Thymus (tissue), 11 donors: ENCODE measurements at regions not wholly inside any gene's neighbourhood (a gene's known extent, or its start where the extent isn't known, plus 50 kb on each side); places are given as distances from the start of the nearest gene placed in this dataset.
A peak's percentile ranks its signal among the peaks of the same experiment; 100 is the strongest.

ENCODE experiments used
- DNase-seq, 9 donors: peaks; one replicate each; pipeline ENCODE4 v3.0.0-alpha.2; 2013; ENCODE audit warnings: low spot score in 9 of 9, low read depth in 6 of 9, missing footprints in 1 of 9
- H3K27ac ChIP-seq, 2 donors: one replicate each; pipeline ENCODE4 v1.5.1; 2013; ENCODE audit warnings: control low read depth in 1 of 2, low read depth in 1 of 2, low read length in 1 of 2, mild to moderate bottlenecking in 1 of 2, moderate library complexity in 1 of 2
- H3K27me3 ChIP-seq, 2 donors: one replicate each; pipeline ENCODE4 v1.5.1; 2013; ENCODE audit warnings: low read length in 1 of 2; ENCODE audit not compliant: control insufficient read depth in 2 of 2, insufficient read depth in 1 of 2
- H3K36me3 ChIP-seq, 2 donors: one replicate each; pipeline ENCODE4 v1.5.1; 2013; ENCODE audit warnings: low read length in 1 of 2, mild to moderate bottlenecking in 1 of 2, moderate library complexity in 1 of 2; ENCODE audit not compliant: control insufficient read depth in 2 of 2, insufficient read depth in 2 of 2
- H3K4me1 ChIP-seq, 2 donors: one replicate each; pipeline ENCODE4 v1.5.1; 2013; ENCODE audit warnings: low read length in 2 of 2; ENCODE audit not compliant: control insufficient read depth in 2 of 2, insufficient read depth in 2 of 2
- H3K4me3 ChIP-seq, 2 donors: one replicate each; pipeline ENCODE4 v1.5.1; 2013; ENCODE audit warnings: low read length in 2 of 2, control low read depth in 1 of 2, mild to moderate bottlenecking in 1 of 2
- H3K9me3 ChIP-seq, 2 donors: one replicate each; pipeline ENCODE4 v1.5.1; 2013; ENCODE audit warnings: low read length in 1 of 2, mild to moderate bottlenecking in 1 of 2; ENCODE audit not compliant: control insufficient read depth in 2 of 2, insufficient read depth in 1 of 2
- WGBS: extraction: QIAGEN DNeasy Blood & Tissue Kit; methylation state at CpG from one replicate; pipeline ENCODE4 v1.1.7; 2013; 5-methylcytosine and 5-hydroxymethylcytosine counted together
- donor health status: healthy.

GRCh38 chr12:28023156-28023887 lies 50.8 kb upstream of the PTHLH start:
- Histone ChIP-seq H3K27ac (no peak overlapping the region), H3K4me3 (no peak overlapping the region), H3K9me3 (no peaks in the 10 kb centered on the region), H3K4me1 (peaks cover 0 to 14% of the 10 kb centered on the region in 2 donors), H3K27me3 (no peaks in the 10 kb centered on the region), H3K36me3 (no peaks in the 10 kb centered on the region)
- no peak for DNase-seq
- 94% methylated on average over 5 of the region's 5 CpGs for WGBS

- no peaks in the 10 kb centered on the region for H3K27me3 ChIP-seq
- H3K36me3 ChIP-seq = no peaks in the 10 kb centered on the region
- H3K27ac ChIP-seq = no peak overlapping the region
- 78% methylated on average over 3 of the region's 3 CpGs for WGBS
- no peak overlapping the region for H3K4me3 ChIP-seq
- DNase-seq = no peak
- H3K9me3 ChIP-seq = no peaks in the 10 kb centered on the region
- peaks cover 0 to 14% of the 10 kb centered on the region in 2 donors for H3K4me1 ChIP-seq
Measured at GRCh38 chr12:28024231-28024995, 51.9 kb upstream of the PTHLH start.

GRCh38 chr12:28025821-28026505 lies 53.4 kb upstream of the PTHLH start:
- Histone ChIP-seq H3K4me3 (no peak overlapping the region), H3K27ac (no peak overlapping the region)

GRCh38 chr12:28026701-28027100 lies 54.2 kb upstream of the PTHLH start:
- WGBS = 95% methylated on average over 5 of the region's 5 CpGs

More at GRCh38 chr12:28025821-28026505, 53.4 kb upstream of the PTHLH start:
- Histone ChIP-seq H3K36me3 (no peaks in the 10 kb centered on the region), H3K4me1 (peaks cover 0 to 14% of the 10 kb centered on the region in 2 donors), H3K9me3 (no peaks in the 10 kb centered on the region), H3K27me3 (no peaks in the 10 kb centered on the region)
- no peak for DNase-seq
- 93% methylated on average over 11 of the region's 11 CpGs for WGBS

GRCh38 chr12:28027328-28027727 lies 54.8 kb upstream of the PTHLH start:
- DNase-seq = peak in 3 of 9 donors; percentile 8 to 51 (median 23)
- peaks cover 0 to 14% of the 10 kb centered on the region in 2 donors for H3K4me1 ChIP-seq
- H3K27me3 ChIP-seq = no peaks in the 10 kb centered on the region
- no peaks in the 10 kb centered on the region for H3K9me3 ChIP-seq
- H3K27ac ChIP-seq = no peak overlapping the region
- no peak overlapping the region for H3K4me3 ChIP-seq
- no peaks in the 10 kb centered on the region for H3K36me3 ChIP-seq
- WGBS = 40% methylated on average over 5 of the region's 5 CpGs

More at GRCh38 chr12:28026701-28027100, 54.2 kb upstream of the PTHLH start:
- peaks cover 0 to 14% of the 10 kb centered on the region in 2 donors for H3K4me1 ChIP-seq
- no peaks in the 10 kb centered on the region for H3K27me3 ChIP-seq
- no peak overlapping the region for H3K27ac ChIP-seq
- DNase-seq = peak in 1 of 9 donors; percentile 10
- H3K4me3 ChIP-seq = no peak overlapping the region
- H3K36me3 ChIP-seq = no peaks in the 10 kb centered on the region
- no peaks in the 10 kb centered on the region for H3K9me3 ChIP-seq

- no peak overlapping the region for H3K27ac ChIP-seq
- no peak for DNase-seq
- 95% methylated on average over 11 of the region's 11 CpGs for WGBS
- H3K4me3 ChIP-seq = no peak overlapping the region
- no peaks in the 10 kb centered on the region for H3K9me3 ChIP-seq
- no peaks in the 10 kb centered on the region for H3K27me3 ChIP-seq
- H3K4me1 ChIP-seq = peaks cover 0 to 14% of the 10 kb centered on the region in 2 donors
- H3K36me3 ChIP-seq = no peaks in the 10 kb centered on the region
Measured at GRCh38 chr12:28027947-28028724, 55.6 kb upstream of the PTHLH start.

GRCh38 chr12:28032811-28033537 lies 60.4 kb upstream of the PTHLH start:
- H3K27me3 ChIP-seq = no peaks in the 10 kb centered on the region
- no peak for DNase-seq
- no peak overlapping the region for H3K4me3 ChIP-seq
- H3K9me3 ChIP-seq = no peaks in the 10 kb centered on the region
- H3K36me3 ChIP-seq = no peaks in the 10 kb centered on the region
- peaks cover 0 to under 1% of the 10 kb centered on the region in 2 donors for H3K4me1 ChIP-seq
- no peak overlapping the region for H3K27ac ChIP-seq
- 79% methylated on average over 4 of the region's 4 CpGs for WGBS

- H3K27me3 ChIP-seq = no peaks in the 10 kb centered on the region
- no peak overlapping the region for H3K4me3 ChIP-seq
- H3K27ac ChIP-seq = no peak overlapping the region
- no peaks in the 10 kb centered on the region for H3K9me3 ChIP-seq
- no peaks in the 10 kb centered on the region for H3K4me1 ChIP-seq
- DNase-seq = no peak
- H3K36me3 ChIP-seq = no peaks in the 10 kb centered on the region
- 89% methylated on average over 2 of the region's 2 CpGs for WGBS
Measured at GRCh38 chr12:28033538-28033915, 61.0 kb upstream of the PTHLH start.
